Testis (tissue), 2 donors: ENCODE measurements at regions not wholly inside any gene's neighbourhood (a gene's known extent, or its start where the extent isn't known, plus 50 kb on each side); places are given as distances from the start of the nearest gene placed in this dataset.

Experiments used
- DNase-seq: peaks from one replicate; pipeline ENCODE4 v3.0.0-alpha.2; 2019
- H3K27ac ChIP-seq, 2 donors: fragments of 200-600 bp; sonication (generic); one replicate each; pipeline ENCODE4 v1.5.1; 2019
- H3K27me3 ChIP-seq: fragments of 200-600 bp; sonication (generic); one replicate; pipeline ENCODE4 v1.5.1; 2019
- H3K36me3 ChIP-seq: fragments of 200-600 bp; sonication (generic); one replicate; pipeline ENCODE4 v1.5.1; 2017; ENCODE audit warnings: low read depth; ENCODE audit errors: missing control alignments
- H3K4me1 ChIP-seq: fragments of 200-600 bp; sonication (generic); one replicate; pipeline ENCODE4 v1.5.1; 2019
- H3K4me3 ChIP-seq, 2 donors: fragments of 200-600 bp; sonication (generic); one replicate each; pipeline ENCODE4 v1.5.1; 2017 to 2019
- H3K9me3 ChIP-seq: fragments of 200-600 bp; sonication (generic); one replicate; pipeline ENCODE4 v1.5.1; 2017
- CTCF ChIP-seq, 3 experiments: fragments of 450-650 bp in 2 of 3; fragments of 200-600 bp in 1 of 3; sonication (generic) in 1 of 3; IDR thresholded peaks; one replicate each; pipeline ENCODE4 v1.5.1; 2016 to 2019; ENCODE audit warnings: antibody characterized with exemption in 3 of 3, mild to moderate bottlenecking in 2 of 3, moderate library complexity in 1 of 3
- POLR2A ChIP-seq: fragments of 450-650 bp; IDR thresholded peaks from one replicate; pipeline ENCODE4 v1.6.1; 2017; ENCODE audit warnings: antibody characterized with exemption, mild to moderate bottlenecking, moderate library complexity
- WGBS, 2 donors: methylation state at CpG; one replicate each; pipeline ENCODE4 v1.1.5; 2018; 5-methylcytosine and 5-hydroxymethylcytosine counted together
- intact Hi-C: fragments of 100-400 bp; cut with DNase I; formaldehyde crosslinking; loops from one replicate; pipeline ENCODE4 v1.15.1; 2023; ENCODE audit warnings: low total_unique reads

GRCh38 chr2:122750095-122750494 is 994.6 kb downstream of the TSN start:
- H3K27me3 ChIP-seq = no peaks in the 10 kb centered on the region
- intact Hi-C loops = no loop called here
- no peaks in the 10 kb centered on the region for H3K9me3 ChIP-seq
- no peaks in the 10 kb centered on the region for H3K36me3 ChIP-seq
- no peak for TF ChIP-seq POLR2A
- no peak for TF ChIP-seq CTCF (IDR thresholded peaks at IDR 0.05)
- DNase-seq = no peak
- no peak overlapping the region for H3K27ac ChIP-seq
- no peak overlapping the region for H3K4me3 ChIP-seq
- no peaks in the 10 kb centered on the region for H3K4me1 ChIP-seq
- WGBS, 2 donors = 75 to 83% methylated on average over 1 of the region's 1 CpG

DNA sequence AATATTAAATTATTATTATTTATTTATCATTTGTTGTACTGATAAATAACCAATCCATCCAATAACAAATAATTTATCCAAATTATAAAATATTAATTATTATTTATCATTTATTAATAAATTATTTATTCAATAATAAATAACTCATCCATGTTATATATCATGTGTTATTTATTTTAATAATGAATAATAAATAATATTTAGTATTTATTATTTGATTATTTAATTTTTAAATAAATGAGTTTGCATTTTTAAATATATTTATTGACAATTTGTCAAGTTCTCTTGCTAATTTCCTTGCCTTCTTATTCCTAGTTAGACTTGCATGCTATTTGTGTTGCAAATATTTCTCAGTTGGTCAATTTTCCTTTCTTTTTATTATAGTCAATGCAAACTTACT is 995.4 kb downstream of the TSN start:
- Histone ChIP-seq H3K36me3 (no peaks in the 10 kb centered on the region), H3K9me3 (no peaks in the 10 kb centered on the region), H3K27me3 (no peaks in the 10 kb centered on the region), H3K4me1 (no peaks in the 10 kb centered on the region), H3K27ac (no peak overlapping the region), H3K4me3 (no peak overlapping the region)
- TF ChIP-seq CTCF (IDR thresholded peaks at IDR 0.05) (no peak), POLR2A (no peak)
- intact Hi-C loops = no loop called here
- DNase-seq = no peak

DNA sequence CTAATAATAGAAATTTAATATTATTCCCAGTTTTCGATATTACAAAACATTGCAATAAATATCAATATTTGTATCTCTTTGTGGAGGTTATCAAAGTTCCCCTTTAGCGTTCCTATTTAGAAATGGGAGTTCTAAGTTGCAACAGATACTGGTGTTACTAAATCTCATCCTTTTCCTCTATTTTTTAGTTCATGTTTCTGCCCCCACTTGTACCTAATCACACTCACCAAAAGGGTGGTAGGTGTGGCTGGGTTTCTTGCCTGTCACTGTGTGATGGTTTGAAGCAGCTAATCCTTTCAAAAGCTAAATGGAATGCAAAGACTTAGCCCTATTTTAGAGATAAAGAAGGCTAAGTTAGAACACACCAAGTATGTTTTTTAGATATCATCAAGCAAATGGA is 997.9 kb downstream of the TSN start:
- intact Hi-C loops = no loop called here
- DNase-seq = no peak
- Histone ChIP-seq H3K4me3 (no peak overlapping the region), H3K36me3 (no peaks in the 10 kb centered on the region), H3K27me3 (no peaks in the 10 kb centered on the region), H3K4me1 (no peaks in the 10 kb centered on the region), H3K9me3 (no peaks in the 10 kb centered on the region), H3K27ac (no peak overlapping the region)
- 71 to 79% methylated on average over 2 of the region's 2 CpGs for WGBS, 2 donors
- no peak for TF ChIP-seq CTCF (IDR thresholded peaks at IDR 0.05)
- no peak for TF ChIP-seq POLR2A

GRCh38 chr2:122754561-122754960 is 999.1 kb downstream of the TSN start:
- Histone ChIP-seq H3K9me3 (no peaks in the 10 kb centered on the region), H3K4me1 (no peaks in the 10 kb centered on the region), H3K36me3 (no peaks in the 10 kb centered on the region), H3K27ac (no peak overlapping the region), H3K27me3 (no peaks in the 10 kb centered on the region), H3K4me3 (no peak overlapping the region)
- intact Hi-C loops = no loop called here
- TF ChIP-seq CTCF (IDR thresholded peaks at IDR 0.05) (no peak), POLR2A (no peak)
- WGBS, 2 donors = 78 to 82% methylated on average over 2 of the region's 2 CpGs
- DNase-seq = no peak

GRCh38 chr2:122755281-122755780 is 999.9 kb downstream of the TSN start:
- Histone ChIP-seq H3K9me3 (no peaks in the 10 kb centered on the region), H3K27ac (no peak overlapping the region), H3K4me1 (no peaks in the 10 kb centered on the region), H3K27me3 (no peaks in the 10 kb centered on the region), H3K4me3 (no peak overlapping the region), H3K36me3 (no peaks in the 10 kb centered on the region)
- intact Hi-C loops = no loop called here
- TF ChIP-seq CTCF (IDR thresholded peaks at IDR 0.05) = no peak
- no peak for TF ChIP-seq POLR2A
- 76 to 82% methylated on average over 3 of the region's 3 CpGs for WGBS, 2 donors
- no peak for DNase-seq
